ENCODE measurements at regions not wholly inside any gene's neighbourhood (a gene's known extent, or its start where the extent isn't known, plus 50 kb on each side); places are given as distances from the start of the nearest gene placed in this dataset.

DNA sequence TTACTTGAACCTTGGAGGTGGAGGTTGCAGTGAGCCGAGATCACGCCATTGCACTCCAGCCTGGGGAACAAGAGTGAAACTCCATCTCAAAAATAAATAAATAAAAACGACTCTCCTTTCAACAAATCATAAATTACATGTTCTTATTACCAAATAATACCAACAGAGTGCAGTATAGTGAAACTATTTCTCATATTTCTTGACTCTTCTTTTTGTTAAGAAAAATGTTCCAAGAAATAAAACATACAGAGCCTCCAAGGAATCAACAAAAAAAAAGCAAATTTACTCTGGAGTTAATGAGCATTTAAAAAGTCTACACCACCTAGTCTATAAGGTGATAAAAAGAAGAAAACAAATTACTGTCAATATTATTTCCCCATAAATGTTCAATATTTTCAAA, 188.8 kb downstream of the KLF12 start:
- no peak overlapping the region for H3K4me3 ChIP-seq (ENCODE audit: low read length)
- TF ChIP-seq, protein P1, sequence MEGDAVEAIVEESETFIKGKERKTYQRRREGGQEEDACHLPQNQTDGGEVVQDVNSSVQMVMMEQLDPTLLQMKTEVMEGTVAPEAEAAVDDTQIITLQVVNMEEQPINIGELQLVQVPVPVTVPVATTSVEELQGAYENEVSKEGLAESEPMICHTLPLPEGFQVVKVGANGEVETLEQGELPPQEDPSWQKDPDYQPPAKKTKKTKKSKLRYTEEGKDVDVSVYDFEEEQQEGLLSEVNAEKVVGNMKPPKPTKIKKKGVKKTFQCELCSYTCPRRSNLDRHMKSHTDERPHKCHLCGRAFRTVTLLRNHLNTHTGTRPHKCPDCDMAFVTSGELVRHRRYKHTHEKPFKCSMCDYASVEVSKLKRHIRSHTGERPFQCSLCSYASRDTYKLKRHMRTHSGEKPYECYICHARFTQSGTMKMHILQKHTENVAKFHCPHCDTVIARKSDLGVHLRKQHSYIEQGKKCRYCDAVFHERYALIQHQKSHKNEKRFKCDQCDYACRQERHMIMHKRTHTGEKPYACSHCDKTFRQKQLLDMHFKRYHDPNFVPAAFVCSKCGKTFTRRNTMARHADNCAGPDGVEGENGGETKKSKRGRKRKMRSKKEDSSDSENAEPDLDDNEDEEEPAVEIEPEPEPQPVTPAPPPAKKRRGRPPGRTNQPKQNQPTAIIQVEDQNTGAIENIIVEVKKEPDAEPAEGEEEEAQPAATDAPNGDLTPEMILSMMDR (IDR thresholded peaks at IDR 0.05; ENCODE audit: insufficient read depth, low read depth, low read length, missing control alignments): no peak
- DNase-seq (ENCODE audit: low read depth): no peak

GRCh38 chr13:73943965-73944233, 190.3 kb downstream of the KLF12 start:
- TF ChIP-seq, protein P1 (IDR thresholded peaks at IDR 0.05; ENCODE audit: insufficient read depth, low read depth, low read length, missing control alignments): no peak
- H3K4me3 ChIP-seq (ENCODE audit: low read length): no peak overlapping the region
- no peak for DNase-seq (ENCODE audit: low read depth)

- DNase-seq (ENCODE audit: low read depth): no peak
- no peak overlapping the region for H3K4me3 ChIP-seq (ENCODE audit: low read length)
- TF ChIP-seq, protein P1 (IDR thresholded peaks at IDR 0.05; ENCODE audit: insufficient read depth, low read depth, low read length, missing control alignments): no peak
These were observed 190.9 kb downstream of the KLF12 start for GRCh38 chr13:73943137-73943964.

DNA sequence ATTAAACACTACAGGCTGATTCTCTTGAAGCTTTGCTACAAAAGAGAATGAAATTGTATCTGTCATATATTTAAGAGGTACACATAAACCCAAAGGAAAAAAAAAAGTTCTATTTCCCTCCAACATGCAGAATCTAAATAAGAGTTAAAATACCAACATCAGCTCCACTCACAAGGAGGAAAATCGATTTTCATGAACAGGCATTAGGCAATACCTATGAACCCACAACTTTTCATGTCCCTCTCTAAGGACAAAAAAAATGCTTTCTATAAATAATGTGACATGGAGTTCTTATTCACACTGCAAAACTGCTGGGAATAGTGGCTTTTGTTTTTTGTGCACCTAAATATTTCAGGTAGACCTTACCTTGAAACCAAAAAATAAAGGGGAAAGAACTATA, 192.5 kb downstream of the KLF12 start:
- TF ChIP-seq, protein P1 (IDR thresholded peaks at IDR 0.05; ENCODE audit: insufficient read depth, low read depth, low read length, missing control alignments): no peak
- H3K4me3 ChIP-seq (ENCODE audit: low read length): no peak overlapping the region
- DNase-seq (ENCODE audit: low read depth): no peak

- TF ChIP-seq, protein P1 (IDR thresholded peaks at IDR 0.05; ENCODE audit: insufficient read depth, low read depth, low read length, missing control alignments): no peak
- no peak overlapping the region for H3K4me3 ChIP-seq (ENCODE audit: low read length)
- no peak for DNase-seq (ENCODE audit: low read depth)
These were observed 194.1 kb downstream of the KLF12 start for GRCh38 chr13:73940098-73940497.

GRCh38 chr13:73939603-73940002, 194.6 kb downstream of the KLF12 start:
- no peak overlapping the region for H3K4me3 ChIP-seq (ENCODE audit: low read length)
- no peak for DNase-seq (ENCODE audit: low read depth)
- TF ChIP-seq, protein P1 (IDR thresholded peaks at IDR 0.05; ENCODE audit: insufficient read depth, low read depth, low read length, missing control alignments): no peak

DNA sequence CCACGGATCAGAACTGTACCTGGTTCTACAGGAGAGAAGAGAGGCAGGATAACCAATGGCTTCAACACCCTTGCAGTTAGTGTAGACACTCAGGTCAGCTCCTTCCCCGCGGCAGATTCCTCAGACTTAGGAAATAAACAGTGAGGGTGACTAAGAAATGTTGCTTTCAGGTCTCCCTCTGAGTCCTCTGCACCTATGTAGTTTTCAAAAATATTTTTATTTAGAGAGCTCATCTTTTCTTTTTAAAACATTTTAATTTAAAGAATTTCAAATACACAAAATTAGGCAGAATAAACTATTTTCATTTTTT, 195.2 kb downstream of the KLF12 start:
- no peak overlapping the region for H3K4me3 ChIP-seq (ENCODE audit: low read length)
- TF ChIP-seq, protein P1 (IDR thresholded peaks at IDR 0.05; ENCODE audit: insufficient read depth, low read depth, low read length, missing control alignments): no peak
- peak; percentile 29 for DNase-seq (ENCODE audit: low read depth)
